OCI-LY3 (cell line): ENCODE measurements at regions not wholly inside any gene's neighbourhood (a gene's known extent, or its start where the extent isn't known, plus 50 kb on each side); places are given as distances from the start of the nearest gene placed in this dataset.

Experiments
- EZH2phosphoT487 ChIP-seq: fragments of 200-600 bp; shearing (Covaris generic); IDR thresholded peaks from 2 replicates; pipeline ENCODE4 v1.6.1; 2018; ENCODE audit warnings: antibody characterized with exemption, mixed run types, low read depth
- TF ChIP-seq, protein P1 (sequence below): fragments of 200-600, 300-600 bp; sonication (generic); IDR thresholded peaks from 2 replicates; pipeline ENCODE4 v1.5.1; 2014; ENCODE audit warnings: antibody characterized with exemption, low read length, low read depth

GRCh38 chr20:41714030-41714429 lies 95.9 kb upstream of the CHD6 start:
- TF ChIP-seq, protein P1, sequence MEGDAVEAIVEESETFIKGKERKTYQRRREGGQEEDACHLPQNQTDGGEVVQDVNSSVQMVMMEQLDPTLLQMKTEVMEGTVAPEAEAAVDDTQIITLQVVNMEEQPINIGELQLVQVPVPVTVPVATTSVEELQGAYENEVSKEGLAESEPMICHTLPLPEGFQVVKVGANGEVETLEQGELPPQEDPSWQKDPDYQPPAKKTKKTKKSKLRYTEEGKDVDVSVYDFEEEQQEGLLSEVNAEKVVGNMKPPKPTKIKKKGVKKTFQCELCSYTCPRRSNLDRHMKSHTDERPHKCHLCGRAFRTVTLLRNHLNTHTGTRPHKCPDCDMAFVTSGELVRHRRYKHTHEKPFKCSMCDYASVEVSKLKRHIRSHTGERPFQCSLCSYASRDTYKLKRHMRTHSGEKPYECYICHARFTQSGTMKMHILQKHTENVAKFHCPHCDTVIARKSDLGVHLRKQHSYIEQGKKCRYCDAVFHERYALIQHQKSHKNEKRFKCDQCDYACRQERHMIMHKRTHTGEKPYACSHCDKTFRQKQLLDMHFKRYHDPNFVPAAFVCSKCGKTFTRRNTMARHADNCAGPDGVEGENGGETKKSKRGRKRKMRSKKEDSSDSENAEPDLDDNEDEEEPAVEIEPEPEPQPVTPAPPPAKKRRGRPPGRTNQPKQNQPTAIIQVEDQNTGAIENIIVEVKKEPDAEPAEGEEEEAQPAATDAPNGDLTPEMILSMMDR = no peak
- TF ChIP-seq EZH2phosphoT487 = no peak
